GM21717 (cell line): ENCODE measurements at regions not wholly inside any gene's neighbourhood (a gene's known extent, or its start where the extent isn't known, plus 50 kb on each side); places are given as distances from the start of the nearest gene placed in this dataset.
"Not testable (repeated sequence)": the region's sequence is repeated elsewhere in the genome, so short reads cannot be mapped to it uniquely, and the experiment has no call there.

ENCODE experiments used
- ATAC-seq: cut with Tn5 transposase; IDR thresholded peaks from one replicate; pipeline ENCODE4 v1.9.1; 2021; ENCODE audit warnings: mild to moderate bottlenecking, moderate library complexity; ENCODE audit not compliant: unreplicated experiment

GRCh38 chr1:163570071-163570470 is 248.3 kb downstream of the NUF2 start:
- no peak for ATAC-seq

- ATAC-seq = no peak
These were observed 250.2 kb downstream of the NUF2 start for GRCh38 chr1:163571950-163572349.

GRCh38 chr1:163574119-163574518 is 252.4 kb downstream of the NUF2 start:
- no peak for ATAC-seq

- ATAC-seq = no peak
These were observed 259.2 kb downstream of the NUF2 start for GRCh38 chr1:163580926-163581325.

GRCh38 chr1:163583661-163584181 is 262.0 kb downstream of the NUF2 start:
- no peak for ATAC-seq

GRCh38 chr1:163585796-163586195 is 264.0 kb downstream of the NUF2 start:
- ATAC-seq = no peak

- no peak for ATAC-seq
These were observed 267.0 kb downstream of the NUF2 start for GRCh38 chr1:163588796-163589195.

GRCh38 chr1:163589735-163590134 is 268.0 kb downstream of the NUF2 start:
- no peak for ATAC-seq

- not testable (repeated sequence) for ATAC-seq
These were observed 269.4 kb downstream of the NUF2 start for GRCh38 chr1:163591131-163591530.

- not testable (repeated sequence) for ATAC-seq
These were observed 270.9 kb downstream of the NUF2 start for GRCh38 chr1:163592623-163593022.

- ATAC-seq = not testable (repeated sequence)
These were observed 274.4 kb downstream of the NUF2 start for GRCh38 chr1:163596106-163596505.

- ATAC-seq = no peak
These were observed 274.9 kb downstream of the NUF2 start for GRCh38 chr1:163596541-163597258.

GRCh38 chr1:163604321-163604720 is 282.6 kb downstream of the NUF2 start:
- no peak for ATAC-seq

GRCh38 chr1:163604896-163605295 is 283.1 kb downstream of the NUF2 start:
- no peak for ATAC-seq

- ATAC-seq = no peak
These were observed 287.2 kb downstream of the NUF2 start for GRCh38 chr1:163608979-163609378.

GRCh38 chr1:163609858-163610257 is 288.1 kb downstream of the NUF2 start:
- no peak for ATAC-seq

- ATAC-seq = no peak
These were observed 288.7 kb downstream of the NUF2 start for GRCh38 chr1:163610486-163610885.

- ATAC-seq = no peak
These were observed 292.6 kb downstream of the NUF2 start for GRCh38 chr1:163614361-163614760.

- ATAC-seq = no peak
These were observed 306.4 kb downstream of the NUF2 start for GRCh38 chr1:163628034-163628773.

- no peak for ATAC-seq
These were observed 310.5 kb downstream of the NUF2 start for GRCh38 chr1:163632269-163632668.

GRCh38 chr1:163633366-163633765 is 311.6 kb downstream of the NUF2 start:
- no peak for ATAC-seq

- ATAC-seq = not testable (repeated sequence)
These were observed 323.9 kb downstream of the NUF2 start for GRCh38 chr1:163645676-163646075.
